Coronary artery (tissue), 2 donors: ENCODE measurements at regions not wholly inside any gene's neighbourhood (a gene's known extent, or its start where the extent isn't known, plus 50 kb on each side); places are given as distances from the start of the nearest gene placed in this dataset.

Source experiments
- DNase-seq: peaks from one replicate; pipeline ENCODE4 v3.0.0-alpha.2; 2017; ENCODE audit warnings: low spot score
- H3K27ac ChIP-seq, 2 donors: fragments of 200-600 bp; sonication (generic); one replicate each; pipeline ENCODE4 v1.5.1; 2016 to 2019
- H3K4me3 ChIP-seq: fragments of 200-600 bp; sonication (generic); 2 replicates; pipeline ENCODE4 v1.5.1; 2016; ENCODE audit warnings: mild to moderate bottlenecking, moderate library complexity
- TF ChIP-seq, protein P1 (sequence below): fragments of 200-600 bp; sonication (generic); IDR thresholded peaks from one replicate; pipeline ENCODE4 v1.5.1; 2019; ENCODE audit warnings: antibody characterized with exemption

DNA sequence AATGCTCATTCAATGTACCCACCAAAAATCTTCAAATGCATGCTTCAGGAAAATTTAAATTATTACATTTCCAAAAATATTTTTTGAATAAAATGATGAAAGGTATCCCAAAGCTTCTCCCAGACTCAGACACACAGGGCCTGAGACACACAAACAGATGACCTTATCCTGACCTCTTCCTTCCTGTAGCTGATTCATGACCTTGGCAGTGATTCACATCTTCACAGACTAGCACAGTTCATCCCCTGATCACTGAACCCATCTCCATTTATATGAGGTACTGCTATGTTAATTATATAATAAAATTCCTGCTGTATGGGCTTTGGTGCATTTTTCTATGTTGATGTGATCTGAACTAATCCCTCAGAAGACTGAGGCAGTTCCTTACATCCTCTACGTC, 265.0 kb upstream of the GLI3 start:
- TF ChIP-seq, protein P1, sequence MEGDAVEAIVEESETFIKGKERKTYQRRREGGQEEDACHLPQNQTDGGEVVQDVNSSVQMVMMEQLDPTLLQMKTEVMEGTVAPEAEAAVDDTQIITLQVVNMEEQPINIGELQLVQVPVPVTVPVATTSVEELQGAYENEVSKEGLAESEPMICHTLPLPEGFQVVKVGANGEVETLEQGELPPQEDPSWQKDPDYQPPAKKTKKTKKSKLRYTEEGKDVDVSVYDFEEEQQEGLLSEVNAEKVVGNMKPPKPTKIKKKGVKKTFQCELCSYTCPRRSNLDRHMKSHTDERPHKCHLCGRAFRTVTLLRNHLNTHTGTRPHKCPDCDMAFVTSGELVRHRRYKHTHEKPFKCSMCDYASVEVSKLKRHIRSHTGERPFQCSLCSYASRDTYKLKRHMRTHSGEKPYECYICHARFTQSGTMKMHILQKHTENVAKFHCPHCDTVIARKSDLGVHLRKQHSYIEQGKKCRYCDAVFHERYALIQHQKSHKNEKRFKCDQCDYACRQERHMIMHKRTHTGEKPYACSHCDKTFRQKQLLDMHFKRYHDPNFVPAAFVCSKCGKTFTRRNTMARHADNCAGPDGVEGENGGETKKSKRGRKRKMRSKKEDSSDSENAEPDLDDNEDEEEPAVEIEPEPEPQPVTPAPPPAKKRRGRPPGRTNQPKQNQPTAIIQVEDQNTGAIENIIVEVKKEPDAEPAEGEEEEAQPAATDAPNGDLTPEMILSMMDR, result no peak
- no peak overlapping the region for H3K4me3 ChIP-seq
- no peak for DNase-seq
- no peak overlapping the region for H3K27ac ChIP-seq

DNA sequence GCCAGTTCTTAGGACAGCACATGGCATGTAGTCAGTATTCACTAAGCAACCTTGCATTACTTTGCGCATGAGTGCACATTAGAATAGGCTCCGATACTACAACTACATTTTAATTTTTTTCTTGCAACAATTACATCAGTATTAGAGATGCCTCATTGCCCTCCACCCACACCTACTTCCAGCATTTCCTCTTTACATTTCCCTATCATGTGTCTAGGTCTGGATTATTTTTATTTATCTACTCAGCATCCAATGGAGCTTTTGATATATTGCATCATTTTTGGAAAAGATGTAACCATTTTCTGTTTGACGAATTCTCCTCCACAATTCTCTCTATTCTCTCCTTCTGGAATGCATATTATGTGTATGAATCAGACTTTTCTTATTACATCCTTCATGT, 258.2 kb upstream of the GLI3 start:
- TF ChIP-seq, protein P1, result no peak
- H3K27ac ChIP-seq, result no peak overlapping the region
- DNase-seq, result no peak
- H3K4me3 ChIP-seq, result no peak overlapping the region

DNA sequence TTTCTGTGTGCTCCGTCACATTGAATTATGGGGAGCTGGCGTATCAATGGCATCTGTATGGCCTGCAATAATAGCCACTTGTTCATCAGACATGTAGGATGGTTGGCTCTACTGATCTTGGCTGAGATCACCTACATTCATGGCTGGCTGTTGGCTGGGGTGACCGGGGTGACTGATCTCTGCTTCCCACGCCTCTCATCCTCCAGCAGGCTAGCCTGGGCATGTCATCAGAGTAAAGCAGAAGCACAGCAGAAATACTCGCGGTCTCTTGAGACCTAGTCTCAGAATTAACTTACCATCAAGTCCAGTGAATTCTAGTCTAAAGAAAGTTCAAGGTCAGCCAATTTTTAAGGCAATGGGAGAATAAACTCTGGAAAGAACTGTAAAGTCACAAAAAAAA, 257.7 kb upstream of the GLI3 start:
- H3K27ac ChIP-seq, result no peak overlapping the region
- TF ChIP-seq, protein P1, result no peak
- H3K4me3 ChIP-seq, result no peak overlapping the region
- no peak for DNase-seq

DNA sequence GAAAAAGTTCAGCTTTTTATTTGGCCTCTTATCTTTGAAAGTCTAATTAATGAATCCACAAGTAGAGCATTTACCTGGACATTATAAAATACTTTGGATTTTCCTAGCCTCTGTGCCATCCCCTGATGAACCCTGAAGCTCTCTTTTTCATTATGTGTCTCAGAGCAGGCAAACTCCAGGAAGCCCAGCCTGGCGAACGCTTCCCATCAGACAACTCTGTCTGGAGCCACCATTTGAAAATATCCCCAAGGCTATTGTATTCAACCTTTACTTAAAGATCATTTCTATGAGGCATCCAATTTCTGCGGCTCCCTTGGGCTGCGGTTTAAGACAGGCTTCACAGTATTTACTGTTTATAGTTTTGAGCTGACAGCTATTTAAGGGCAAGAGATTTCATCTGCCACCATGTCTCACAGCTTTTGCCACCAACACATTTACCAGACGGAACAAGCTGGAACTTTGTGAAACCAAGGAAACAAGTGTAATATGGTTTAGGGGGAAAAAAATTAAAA, 257.2 kb upstream of the GLI3 start:
- no peak for DNase-seq
- Histone ChIP-seq H3K4me3 (peak overlapping the region; percentile 74), H3K27ac (no peak overlapping the region)
- TF ChIP-seq, protein P1, result no peak

DNA sequence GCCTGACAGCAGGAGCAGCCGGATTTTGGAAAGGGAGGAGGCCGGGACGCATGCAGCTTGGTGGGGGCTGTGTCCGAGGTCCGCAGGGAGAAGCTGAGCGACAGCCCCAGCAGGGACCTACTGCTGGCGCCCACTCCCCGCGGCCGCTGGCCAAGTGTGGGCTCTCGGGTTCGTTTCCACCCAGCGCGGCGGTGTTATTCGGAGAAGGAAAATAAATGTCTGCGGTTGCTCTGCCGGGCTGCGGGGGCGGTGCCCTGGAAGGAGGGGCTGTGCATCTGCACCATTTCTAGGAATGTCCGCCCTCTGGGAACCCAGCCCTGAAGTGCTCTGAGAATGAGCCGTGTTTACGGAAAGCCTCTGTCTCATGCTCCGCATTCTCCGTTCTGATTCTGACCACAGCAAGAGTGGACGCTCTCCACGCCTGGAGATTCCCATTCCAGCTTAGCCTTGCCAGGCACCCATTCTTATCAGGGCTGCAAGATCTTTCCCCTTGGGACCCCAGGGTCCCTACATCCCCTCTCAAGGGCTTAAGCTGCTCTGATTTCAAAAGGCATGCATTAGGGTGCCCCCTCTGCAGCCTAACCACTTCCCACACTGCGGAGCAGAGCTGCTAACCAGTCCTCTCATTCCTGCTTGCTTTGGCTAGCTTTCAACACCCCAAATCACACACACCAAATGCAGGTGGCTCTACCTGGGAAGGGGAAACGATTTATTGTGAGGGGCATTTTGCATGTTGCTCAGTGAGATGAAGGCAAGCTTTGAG, 256.6 kb upstream of the GLI3 start:
- DNase-seq, result peak; percentile 84
- TF ChIP-seq, protein P1, result no peak
- Histone ChIP-seq H3K4me3 (peak overlapping the region; percentile 74), H3K27ac (peak overlapping the region in 1 of 2 donors; percentile 60)

DNA sequence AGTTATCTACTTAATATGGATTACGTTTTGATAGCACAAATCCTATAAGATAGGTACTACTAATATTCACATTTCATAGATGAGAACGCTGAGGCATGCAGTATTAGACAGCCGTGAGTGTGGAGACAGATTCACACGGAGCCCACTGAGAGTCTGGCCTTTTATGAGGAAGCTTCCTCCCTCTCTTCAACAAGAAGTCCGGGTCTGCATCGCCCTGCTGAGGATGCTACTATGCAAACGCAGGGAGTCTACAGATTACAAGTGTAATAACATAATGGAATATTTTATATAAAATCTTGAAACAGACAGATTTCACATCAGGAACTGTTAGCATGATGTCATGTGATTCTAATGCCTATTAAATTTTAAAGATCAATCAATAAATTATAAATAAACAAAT, 255.9 kb upstream of the GLI3 start:
- TF ChIP-seq, protein P1, result no peak
- Histone ChIP-seq H3K4me3 (peak overlapping the region; percentile 74), H3K27ac (no peak overlapping the region)
- no peak for DNase-seq

DNA sequence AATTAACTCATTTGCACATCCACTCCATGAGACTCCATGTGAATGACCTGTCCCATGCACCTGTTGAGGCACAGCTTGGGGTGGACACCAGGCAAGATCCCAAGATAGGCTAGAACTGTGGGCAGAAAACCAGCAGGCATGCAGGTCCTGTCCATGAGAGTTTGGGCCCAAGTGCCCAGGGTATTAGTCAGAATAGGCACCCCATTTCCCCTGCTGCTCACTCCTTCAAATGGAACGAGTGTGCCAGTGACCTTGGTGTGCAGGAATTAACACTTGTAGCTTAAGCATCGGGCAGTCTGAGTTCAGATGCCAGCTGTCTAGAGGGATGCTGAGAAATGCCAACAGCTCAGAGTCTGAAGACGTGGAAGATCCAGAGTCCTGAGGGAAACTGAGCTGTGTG, 254.1 kb upstream of the GLI3 start:
- Histone ChIP-seq H3K4me3 (no peak overlapping the region), H3K27ac (no peak overlapping the region)
- DNase-seq, result no peak
- TF ChIP-seq, protein P1, result no peak
